HCT116 (cell line): ENCODE measurements at regions not wholly inside any gene's neighbourhood (a gene's known extent, or its start where the extent isn't known, plus 50 kb on each side); places are given as distances from the start of the nearest gene placed in this dataset.

Experiments
- POLR2A ChIP-seq: IDR thresholded peaks from 2 replicates; pipeline ENCODE4 v1.7.0; 2011; ENCODE audit warnings: borderline replicate concordance; ENCODE audit not compliant: insufficient read depth, insufficient read length; ENCODE audit errors: extremely low read depth
- RAD21 ChIP-seq: IDR thresholded peaks from 2 replicates; pipeline ENCODE4 v1.6.1; 2012; ENCODE audit warnings: low read depth, mild to moderate bottlenecking
- SP1 ChIP-seq: IDR thresholded peaks from 2 replicates; pipeline ENCODE4 v1.6.1; 2012; ENCODE audit warnings: low read depth
- ZNF274 ChIP-seq: fragments of 200-500 bp; sonication (Bioruptor generic); IDR thresholded peaks from 2 replicates; pipeline ENCODE4 v1.6.1; 2014; ENCODE audit warnings: mild to moderate bottlenecking, low read depth, low read length, inconsistent platforms
- TF ChIP-seq, protein P1 (sequence below), 3 experiments: fragments of 200-600 bp in 1 of 3; sonication (generic) in 1 of 3; IDR thresholded peaks in 2 of 3; conservative IDR thresholded peaks in 1 of 3; 2 replicates each; pipeline ENCODE4 v1.5.1; 2012 to 2017; ENCODE audit warnings: low read depth in 2 of 3, low read length in 2 of 3, antibody characterized with exemption in 1 of 3, borderline replicate concordance in 1 of 3, control low read depth in 1 of 3, mild to moderate bottlenecking in 1 of 3, mixed read lengths in 1 of 3, mixed run types in 1 of 3, moderate library complexity in 1 of 3; ENCODE audit not compliant: insufficient read depth in 1 of 3

DNA sequence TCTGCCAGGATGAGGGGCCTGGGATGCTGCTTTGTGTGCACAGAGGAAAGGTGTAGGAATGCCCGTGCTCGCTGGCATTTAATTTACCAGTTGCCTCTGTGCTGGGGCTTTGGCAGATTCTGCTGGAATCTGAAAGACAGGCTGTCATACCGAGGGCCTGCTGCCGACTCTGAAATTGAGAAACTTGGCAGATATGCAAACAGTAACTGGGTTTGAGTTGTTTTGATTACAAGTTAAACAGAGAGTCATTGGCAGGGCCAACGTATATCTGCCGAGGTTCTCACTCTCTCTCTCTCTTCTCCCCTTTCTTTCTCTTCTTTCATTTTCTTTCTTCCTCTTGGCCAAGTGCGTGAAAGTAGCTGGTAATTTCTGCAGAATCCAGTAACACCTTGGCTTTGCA lies 618.7 kb downstream of the VRK1 start:
- TF ChIP-seq SP1 (no peak), RAD21 (no peak), ZNF274 (no peak), POLR2A (no peak)
- TF ChIP-seq, protein P1, sequence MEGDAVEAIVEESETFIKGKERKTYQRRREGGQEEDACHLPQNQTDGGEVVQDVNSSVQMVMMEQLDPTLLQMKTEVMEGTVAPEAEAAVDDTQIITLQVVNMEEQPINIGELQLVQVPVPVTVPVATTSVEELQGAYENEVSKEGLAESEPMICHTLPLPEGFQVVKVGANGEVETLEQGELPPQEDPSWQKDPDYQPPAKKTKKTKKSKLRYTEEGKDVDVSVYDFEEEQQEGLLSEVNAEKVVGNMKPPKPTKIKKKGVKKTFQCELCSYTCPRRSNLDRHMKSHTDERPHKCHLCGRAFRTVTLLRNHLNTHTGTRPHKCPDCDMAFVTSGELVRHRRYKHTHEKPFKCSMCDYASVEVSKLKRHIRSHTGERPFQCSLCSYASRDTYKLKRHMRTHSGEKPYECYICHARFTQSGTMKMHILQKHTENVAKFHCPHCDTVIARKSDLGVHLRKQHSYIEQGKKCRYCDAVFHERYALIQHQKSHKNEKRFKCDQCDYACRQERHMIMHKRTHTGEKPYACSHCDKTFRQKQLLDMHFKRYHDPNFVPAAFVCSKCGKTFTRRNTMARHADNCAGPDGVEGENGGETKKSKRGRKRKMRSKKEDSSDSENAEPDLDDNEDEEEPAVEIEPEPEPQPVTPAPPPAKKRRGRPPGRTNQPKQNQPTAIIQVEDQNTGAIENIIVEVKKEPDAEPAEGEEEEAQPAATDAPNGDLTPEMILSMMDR (IDR thresholded peaks at IDR 0.05 in 2 of 3, conservative IDR thresholded peaks at IDR 0.05 in 1 of 3; ENCODE audit: borderline replicate concordance in 1 of 3, insufficient read depth in 1 of 3, low read depth in 2 of 3, low read length in 2 of 3) = no peak
